Nephron (organoid): ENCODE measurements at regions not wholly inside any gene's neighbourhood (a gene's known extent, or its start where the extent isn't known, plus 50 kb on each side); places are given as distances from the start of the nearest gene placed in this dataset.

Experiments
- H3K27ac Mint-ChIP-seq, 3 experiments: 2 replicates each; pipeline ENCODE4 v1.8.0; 2020; ENCODE audit warnings: mixed read lengths in 3 of 3, mild to moderate bottlenecking in 2 of 3, moderate library complexity in 1 of 3
- H3K27me3 Mint-ChIP-seq: 2 replicates; pipeline ENCODE4 v1.8.0; 2021; ENCODE audit warnings: low read depth, mild to moderate bottlenecking, moderate library complexity, mixed read lengths
- H3K36me3 Mint-ChIP-seq: 2 replicates; pipeline ENCODE4 v1.8.0; 2020; ENCODE audit warnings: low read depth, mixed read lengths
- H3K4me1 Mint-ChIP-seq: 2 replicates; pipeline ENCODE4 v1.8.0; 2020; ENCODE audit warnings: mixed read lengths
- H3K4me3 Mint-ChIP-seq, 3 experiments: 2 replicates each; pipeline ENCODE4 v1.8.0; 2020; ENCODE audit warnings: mild to moderate bottlenecking in 3 of 3, mixed read lengths in 3 of 3, moderate library complexity in 2 of 3
- H3K9me3 Mint-ChIP-seq: 2 replicates; pipeline ENCODE4 v1.8.0; 2020; ENCODE audit warnings: mixed read lengths
- TF ChIP-seq, protein P1 (sequence below), 3 experiments: fragments of 200-600 bp; sonication (generic); IDR thresholded peaks; one replicate each; pipeline ENCODE4 v1.5.0; 2021; ENCODE audit warnings: antibody characterized with exemption in 3 of 3; ENCODE audit not compliant: unreplicated experiment in 3 of 3

DNA sequence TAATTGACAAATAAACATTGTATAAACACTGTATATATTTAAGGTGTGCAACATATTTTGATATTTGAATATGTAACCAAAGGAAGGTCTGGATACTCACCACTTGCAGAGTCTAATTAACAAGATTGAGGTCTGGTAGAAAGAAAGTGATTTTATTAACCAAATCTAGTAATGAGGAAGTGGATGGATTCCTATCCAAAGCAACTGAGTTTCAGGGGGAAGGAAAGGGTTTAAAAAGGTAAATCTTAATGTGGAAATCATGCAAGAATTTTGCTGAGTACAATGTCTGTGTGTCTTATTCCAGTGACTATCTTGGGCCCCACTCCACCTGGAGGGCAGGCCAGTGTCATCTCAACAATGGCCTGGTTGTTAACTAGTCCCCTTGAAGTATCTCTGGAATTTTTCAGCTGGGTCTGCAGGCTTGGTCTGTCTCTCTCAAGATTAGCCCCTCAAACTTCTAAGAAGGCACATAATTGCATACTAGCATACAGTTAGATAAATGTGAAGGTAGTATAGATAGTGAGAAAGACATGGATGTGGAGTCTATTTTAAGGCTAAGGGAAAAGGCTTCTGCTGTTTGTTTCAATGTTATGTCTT is 262.7 kb upstream of the RGS18 start:
- Mint-ChIP-seq H3K4me1 (no peaks in the 10 kb centered on the region), H3K9me3 (peaks cover 3% of the 10 kb centered on the region)
- TF ChIP-seq, protein P1, sequence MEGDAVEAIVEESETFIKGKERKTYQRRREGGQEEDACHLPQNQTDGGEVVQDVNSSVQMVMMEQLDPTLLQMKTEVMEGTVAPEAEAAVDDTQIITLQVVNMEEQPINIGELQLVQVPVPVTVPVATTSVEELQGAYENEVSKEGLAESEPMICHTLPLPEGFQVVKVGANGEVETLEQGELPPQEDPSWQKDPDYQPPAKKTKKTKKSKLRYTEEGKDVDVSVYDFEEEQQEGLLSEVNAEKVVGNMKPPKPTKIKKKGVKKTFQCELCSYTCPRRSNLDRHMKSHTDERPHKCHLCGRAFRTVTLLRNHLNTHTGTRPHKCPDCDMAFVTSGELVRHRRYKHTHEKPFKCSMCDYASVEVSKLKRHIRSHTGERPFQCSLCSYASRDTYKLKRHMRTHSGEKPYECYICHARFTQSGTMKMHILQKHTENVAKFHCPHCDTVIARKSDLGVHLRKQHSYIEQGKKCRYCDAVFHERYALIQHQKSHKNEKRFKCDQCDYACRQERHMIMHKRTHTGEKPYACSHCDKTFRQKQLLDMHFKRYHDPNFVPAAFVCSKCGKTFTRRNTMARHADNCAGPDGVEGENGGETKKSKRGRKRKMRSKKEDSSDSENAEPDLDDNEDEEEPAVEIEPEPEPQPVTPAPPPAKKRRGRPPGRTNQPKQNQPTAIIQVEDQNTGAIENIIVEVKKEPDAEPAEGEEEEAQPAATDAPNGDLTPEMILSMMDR (IDR thresholded peaks at IDR 0.05; ENCODE audit: unreplicated experiment in 3 of 3): no peak

DNA sequence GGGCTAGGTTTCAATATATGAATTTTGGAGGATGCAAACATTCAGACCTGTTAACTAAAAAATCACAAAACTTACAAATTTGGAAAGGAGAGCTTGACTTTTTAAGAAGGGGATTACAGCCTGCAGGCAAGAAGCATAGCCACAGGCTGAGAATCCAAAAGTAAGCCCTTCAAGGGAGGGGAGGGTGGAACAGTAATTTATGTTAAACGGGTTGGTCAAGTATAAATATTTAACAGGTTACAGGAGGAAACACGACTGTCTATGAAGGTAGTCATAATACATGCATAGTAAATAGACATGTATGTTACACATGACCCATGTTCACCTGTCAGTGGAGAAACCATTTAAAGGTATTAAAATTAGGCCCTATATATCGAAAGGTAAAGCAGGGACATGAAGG is 261.1 kb upstream of the RGS18 start:
- TF ChIP-seq, protein P1 (IDR thresholded peaks at IDR 0.05; ENCODE audit: unreplicated experiment in 3 of 3): no peak
- Mint-ChIP-seq H3K9me3 (peaks cover 3% of the 10 kb centered on the region), H3K4me3 (no peak overlapping the region), H3K36me3 (no peaks in the 10 kb centered on the region), H3K27me3 (peaks cover under 1% of the 10 kb centered on the region), H3K27ac (no peak overlapping the region), H3K4me1 (no peaks in the 10 kb centered on the region)

More for the DNA sequence above, 262.7 kb upstream of the RGS18 start:
- H3K27ac Mint-ChIP-seq: no peak overlapping the region
- H3K36me3 Mint-ChIP-seq: no peaks in the 10 kb centered on the region
- no peaks in the 10 kb centered on the region for H3K27me3 Mint-ChIP-seq
- H3K4me3 Mint-ChIP-seq: no peak overlapping the region

DNA sequence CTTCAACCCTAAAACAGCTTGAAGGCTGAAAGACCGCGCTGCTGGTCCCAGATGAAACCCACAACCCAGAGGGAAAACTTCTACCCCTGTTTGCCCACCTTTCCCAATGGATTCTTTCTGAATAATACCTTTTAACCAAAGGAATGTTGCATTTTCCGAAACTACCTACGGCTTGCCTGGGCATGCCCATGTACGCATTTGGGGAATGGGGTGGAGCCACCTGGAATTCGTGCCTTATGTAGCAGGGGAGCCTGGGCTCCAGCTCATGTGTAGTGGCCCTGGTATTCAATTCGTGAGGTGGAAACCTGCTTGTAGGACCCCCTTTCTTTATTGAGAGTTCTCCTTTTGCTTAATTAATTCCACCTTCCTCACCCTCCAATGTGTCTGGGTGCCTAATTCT is 256.6 kb upstream of the RGS18 start:
- Mint-ChIP-seq H3K27me3 (peaks cover 4% of the 10 kb centered on the region), H3K9me3 (no peaks in the 10 kb centered on the region), H3K27ac (no peak overlapping the region), H3K4me3 (no peak overlapping the region), H3K36me3 (no peaks in the 10 kb centered on the region), H3K4me1 (no peaks in the 10 kb centered on the region)
- TF ChIP-seq, protein P1 (IDR thresholded peaks at IDR 0.05; ENCODE audit: unreplicated experiment in 3 of 3): no peak

DNA sequence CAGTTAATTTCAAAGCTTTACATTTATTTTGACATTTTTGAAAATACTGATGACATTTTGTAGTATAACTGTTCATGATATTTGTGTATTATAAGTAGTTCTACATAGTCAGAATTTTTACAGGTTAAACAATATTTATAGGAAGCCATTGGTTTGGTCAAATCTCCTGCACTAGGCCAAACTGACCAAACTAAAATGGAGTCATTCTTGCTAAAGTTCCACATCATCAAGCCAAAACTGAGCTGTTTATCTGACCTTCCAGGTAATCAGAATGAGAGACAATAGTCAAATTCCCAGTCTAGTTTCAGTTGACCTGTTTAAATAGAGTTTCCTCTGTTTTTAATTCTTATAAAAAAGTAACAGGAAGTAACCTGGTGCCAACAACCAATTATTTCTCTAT is 253.3 kb upstream of the RGS18 start:
- H3K27me3 Mint-ChIP-seq: peaks cover 4% of the 10 kb centered on the region
- no peak overlapping the region for H3K4me3 Mint-ChIP-seq
- H3K27ac Mint-ChIP-seq: no peak overlapping the region
- no peaks in the 10 kb centered on the region for H3K36me3 Mint-ChIP-seq
- TF ChIP-seq, protein P1 (IDR thresholded peaks at IDR 0.05; ENCODE audit: unreplicated experiment in 3 of 3): no peak
- H3K9me3 Mint-ChIP-seq: peaks cover 6% of the 10 kb centered on the region
- no peaks in the 10 kb centered on the region for H3K4me1 Mint-ChIP-seq

DNA sequence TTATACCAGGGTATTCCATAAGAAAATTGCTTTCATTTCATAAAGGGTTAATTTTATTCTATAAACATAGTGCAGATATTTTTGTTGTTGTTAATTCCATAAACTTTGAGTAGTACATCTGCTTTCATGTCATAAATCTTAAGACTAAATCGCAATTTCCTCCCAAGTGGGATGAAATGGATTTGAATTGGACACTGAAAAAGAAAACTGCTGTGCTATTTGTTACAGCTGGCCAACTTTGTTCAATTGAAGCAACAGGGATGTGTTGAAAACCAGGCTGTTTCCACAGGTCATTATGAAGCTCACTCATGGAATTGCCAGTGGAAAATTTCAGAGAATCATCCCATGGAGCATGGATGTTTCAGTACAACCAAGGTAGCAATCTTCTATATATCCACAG is 252.5 kb upstream of the RGS18 start:
- H3K4me1 Mint-ChIP-seq: no peaks in the 10 kb centered on the region
- TF ChIP-seq, protein P1 (IDR thresholded peaks at IDR 0.05; ENCODE audit: unreplicated experiment in 3 of 3): no peak
- no peak overlapping the region for H3K4me3 Mint-ChIP-seq
- H3K27me3 Mint-ChIP-seq: peaks cover 4% of the 10 kb centered on the region
- H3K9me3 Mint-ChIP-seq: peaks cover 10% of the 10 kb centered on the region
- no peaks in the 10 kb centered on the region for H3K36me3 Mint-ChIP-seq
- H3K27ac Mint-ChIP-seq: no peak overlapping the region

DNA sequence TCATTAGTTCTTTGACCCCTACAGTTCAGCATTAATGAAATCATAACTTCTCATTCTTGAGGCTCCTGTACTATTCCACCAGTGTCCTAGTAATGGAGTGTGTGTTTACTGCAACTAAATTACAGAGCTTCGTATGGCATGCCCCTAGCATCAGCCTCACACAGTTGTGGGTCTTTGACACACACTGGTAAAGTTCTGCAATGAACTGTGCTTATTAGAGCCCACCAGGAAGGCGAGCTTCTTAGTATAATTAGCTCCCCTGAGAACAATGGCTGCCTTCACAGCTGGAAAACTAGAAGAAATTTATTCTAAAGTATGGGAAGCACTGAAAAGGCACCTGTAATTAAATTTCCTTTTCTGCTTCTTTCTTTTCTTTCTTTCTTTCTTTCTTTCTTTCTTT is 251.1 kb upstream of the RGS18 start:
- H3K27me3 Mint-ChIP-seq: peaks cover 4% of the 10 kb centered on the region
- H3K36me3 Mint-ChIP-seq: no peaks in the 10 kb centered on the region
- no peak overlapping the region for H3K27ac Mint-ChIP-seq
- TF ChIP-seq, protein P1 (IDR thresholded peaks at IDR 0.05; ENCODE audit: unreplicated experiment in 3 of 3): no peak
- no peaks in the 10 kb centered on the region for H3K4me1 Mint-ChIP-seq
- peaks cover 11% of the 10 kb centered on the region for H3K9me3 Mint-ChIP-seq
- no peak overlapping the region for H3K4me3 Mint-ChIP-seq
